NCI-H345 treated with DMSO at 0.1 percent for 48 hours (cell line): ENCODE measurements at regions not wholly inside any gene's neighbourhood (a gene's known extent, or its start where the extent isn't known, plus 50 kb on each side); places are given as distances from the start of the nearest gene placed in this dataset.
"Not testable (repeated sequence)": the region's sequence is repeated elsewhere in the genome, so short reads cannot be mapped to it uniquely, and the experiment has no call there.

Experiments used
- DNase-seq: peaks from one replicate; lab custom pipeline; 2025; ENCODE audit not compliant: unreplicated experiment; lab: John Stamatoyannopoulos, UW

- no peak for DNase-seq
These were observed 109.9 kb downstream of the COPS8 start for GRCh38 chr2:237195396-237196120.

GRCh38 chr2:237196409-237196808, 110.7 kb downstream of the COPS8 start:
- peak; percentile 39 for DNase-seq

GRCh38 chr2:237196866-237197618, 111.4 kb downstream of the COPS8 start:
- peak; percentile 69 for DNase-seq

- DNase-seq = no peak
These were observed 112.6 kb downstream of the COPS8 start for GRCh38 chr2:237198164-237198855.

- DNase-seq = no peak
These were observed 113.4 kb downstream of the COPS8 start for GRCh38 chr2:237199082-237199481.

- no peak for DNase-seq
These were observed 113.9 kb downstream of the COPS8 start for GRCh38 chr2:237199577-237199976.

- DNase-seq = no peak
These were observed 114.8 kb downstream of the COPS8 start for GRCh38 chr2:237200462-237200861.

GRCh38 chr2:237201461-237202287, 116.0 kb downstream of the COPS8 start:
- no peak for DNase-seq

- no peak for DNase-seq
These were observed 116.8 kb downstream of the COPS8 start for GRCh38 chr2:237202288-237203030.

GRCh38 chr2:237205043-237205541, 119.4 kb downstream of the COPS8 start:
- DNase-seq = no peak

GRCh38 chr2:237205561-237205971, 119.9 kb downstream of the COPS8 start:
- no peak for DNase-seq

- DNase-seq = no peak
These were observed 122.0 kb downstream of the COPS8 start for GRCh38 chr2:237207646-237208045.

GRCh38 chr2:237208373-237209260, 122.9 kb downstream of the COPS8 start:
- DNase-seq = no peak

- DNase-seq = no peak
These were observed 124.2 kb downstream of the COPS8 start for GRCh38 chr2:237209885-237210284.

- no peak for DNase-seq
These were observed 124.6 kb downstream of the COPS8 start for GRCh38 chr2:237210297-237210696.

GRCh38 chr2:237210763-237211162, 125.1 kb downstream of the COPS8 start:
- no peak for DNase-seq

- DNase-seq = not testable (repeated sequence)
These were observed 126.9 kb downstream of the COPS8 start for GRCh38 chr2:237212356-237213279.
